ENCODE measurements at regions not wholly inside any gene's neighbourhood (a gene's known extent, or its start where the extent isn't known, plus 50 kb on each side); places are given as distances from the start of the nearest gene placed in this dataset.

DNA sequence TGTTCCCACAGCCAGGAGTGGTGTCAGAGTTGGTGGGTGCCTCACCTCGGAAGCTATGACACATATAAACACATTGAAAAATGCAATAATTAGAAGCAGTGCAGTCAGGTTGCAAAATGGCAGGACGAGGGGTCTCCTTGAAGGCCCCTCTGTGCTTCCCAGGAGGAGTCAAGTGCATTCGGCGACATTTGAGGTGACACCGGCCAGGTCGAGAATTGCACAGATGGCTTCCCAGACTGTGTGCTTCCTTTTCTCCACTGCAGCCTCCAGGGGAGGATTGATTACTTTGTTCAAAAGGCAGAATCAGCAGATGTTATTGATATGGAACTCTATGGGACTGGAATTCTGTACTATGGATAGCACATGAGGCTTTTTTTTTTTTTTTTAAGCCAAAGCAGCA, 163.2 kb downstream of the MINAR1 start:
- no peak overlapping the region for H2AFZ ChIP-seq (ENCODE audit: low read depth)
- H3K4me2 ChIP-seq: no peak overlapping the region
- H3K27me3 ChIP-seq (ENCODE audit: insufficient read depth): no peaks in the 10 kb centered on the region
- ChIA-PET CTCF (interaction anchor here (0.6 to 9.7 kb wide), 23 partner anchors 9 to 271 kb away, joined by 3 to 193 read pairs (median 4); no protein-coding TSS in a partner anchor), POLR2A (no interaction called here)
- H3K9ac ChIP-seq: no peak overlapping the region
- H3K9me3 ChIP-seq: no peaks in the 10 kb centered on the region
- no peak overlapping the region for H3K4me3 ChIP-seq (ENCODE audit: low read depth in 2 of 2, low read length in 1 of 2)
- H3F3A ChIP-seq (replicated peaks; ENCODE audit: insufficient read depth): no peaks in the 10 kb centered on the region
- H3K79me2 ChIP-seq (ENCODE audit: insufficient read depth): no peaks in the 10 kb centered on the region
- TF ChIP-seq, protein P1, sequence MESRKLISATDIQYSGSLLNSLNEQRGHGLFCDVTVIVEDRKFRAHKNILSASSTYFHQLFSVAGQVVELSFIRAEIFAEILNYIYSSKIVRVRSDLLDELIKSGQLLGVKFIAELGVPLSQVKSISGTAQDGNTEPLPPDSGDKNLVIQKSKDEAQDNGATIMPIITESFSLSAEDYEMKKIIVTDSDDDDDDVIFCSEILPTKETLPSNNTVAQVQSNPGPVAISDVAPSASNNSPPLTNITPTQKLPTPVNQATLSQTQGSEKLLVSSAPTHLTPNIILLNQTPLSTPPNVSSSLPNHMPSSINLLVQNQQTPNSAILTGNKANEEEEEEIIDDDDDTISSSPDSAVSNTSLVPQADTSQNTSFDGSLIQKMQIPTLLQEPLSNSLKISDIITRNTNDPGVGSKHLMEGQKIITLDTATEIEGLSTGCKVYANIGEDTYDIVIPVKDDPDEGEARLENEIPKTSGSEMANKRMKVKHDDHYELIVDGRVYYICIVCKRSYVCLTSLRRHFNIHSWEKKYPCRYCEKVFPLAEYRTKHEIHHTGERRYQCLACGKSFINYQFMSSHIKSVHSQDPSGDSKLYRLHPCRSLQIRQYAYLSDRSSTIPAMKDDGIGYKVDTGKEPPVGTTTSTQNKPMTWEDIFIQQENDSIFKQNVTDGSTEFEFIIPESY (IDR thresholded peaks at IDR 0.05; ENCODE audit: borderline replicate concordance, low read depth): no peak
- TF ChIP-seq TCF12 (IDR thresholded peaks at IDR 0.05) (no peak), GABPA (IDR thresholded peaks at IDR 0.05; ENCODE audit: low read depth) (no peak), RAD21 (IDR thresholded peaks at IDR 0.05; ENCODE audit: low read length) (no peak), RCOR1 (IDR thresholded peaks at IDR 0.05; ENCODE audit: low read length) (no peak), TAF1 (IDR thresholded peaks at IDR 0.05; ENCODE audit: borderline replicate concordance, low read depth, low read length) (no peak), SMC3 (IDR thresholded peaks at IDR 0.05; ENCODE audit: low read depth, low read length) (no peak), SIN3A (IDR thresholded peaks at IDR 0.05; ENCODE audit: borderline replicate concordance, low read depth, low read length) (no peak), RXRA (IDR thresholded peaks at IDR 0.05; ENCODE audit: borderline replicate concordance, low read depth) (no peak), EZH2phosphoT487 (IDR thresholded peaks at IDR 0.05; ENCODE audit: borderline replicate concordance, low read depth) (no peak), FOXM1 (IDR thresholded peaks at IDR 0.05; ENCODE audit: low read depth) (no peak)
- TF ChIP-seq, protein P2, sequence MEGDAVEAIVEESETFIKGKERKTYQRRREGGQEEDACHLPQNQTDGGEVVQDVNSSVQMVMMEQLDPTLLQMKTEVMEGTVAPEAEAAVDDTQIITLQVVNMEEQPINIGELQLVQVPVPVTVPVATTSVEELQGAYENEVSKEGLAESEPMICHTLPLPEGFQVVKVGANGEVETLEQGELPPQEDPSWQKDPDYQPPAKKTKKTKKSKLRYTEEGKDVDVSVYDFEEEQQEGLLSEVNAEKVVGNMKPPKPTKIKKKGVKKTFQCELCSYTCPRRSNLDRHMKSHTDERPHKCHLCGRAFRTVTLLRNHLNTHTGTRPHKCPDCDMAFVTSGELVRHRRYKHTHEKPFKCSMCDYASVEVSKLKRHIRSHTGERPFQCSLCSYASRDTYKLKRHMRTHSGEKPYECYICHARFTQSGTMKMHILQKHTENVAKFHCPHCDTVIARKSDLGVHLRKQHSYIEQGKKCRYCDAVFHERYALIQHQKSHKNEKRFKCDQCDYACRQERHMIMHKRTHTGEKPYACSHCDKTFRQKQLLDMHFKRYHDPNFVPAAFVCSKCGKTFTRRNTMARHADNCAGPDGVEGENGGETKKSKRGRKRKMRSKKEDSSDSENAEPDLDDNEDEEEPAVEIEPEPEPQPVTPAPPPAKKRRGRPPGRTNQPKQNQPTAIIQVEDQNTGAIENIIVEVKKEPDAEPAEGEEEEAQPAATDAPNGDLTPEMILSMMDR (IDR thresholded peaks at IDR 0.05): no peak
- TF ChIP-seq, protein P3, sequence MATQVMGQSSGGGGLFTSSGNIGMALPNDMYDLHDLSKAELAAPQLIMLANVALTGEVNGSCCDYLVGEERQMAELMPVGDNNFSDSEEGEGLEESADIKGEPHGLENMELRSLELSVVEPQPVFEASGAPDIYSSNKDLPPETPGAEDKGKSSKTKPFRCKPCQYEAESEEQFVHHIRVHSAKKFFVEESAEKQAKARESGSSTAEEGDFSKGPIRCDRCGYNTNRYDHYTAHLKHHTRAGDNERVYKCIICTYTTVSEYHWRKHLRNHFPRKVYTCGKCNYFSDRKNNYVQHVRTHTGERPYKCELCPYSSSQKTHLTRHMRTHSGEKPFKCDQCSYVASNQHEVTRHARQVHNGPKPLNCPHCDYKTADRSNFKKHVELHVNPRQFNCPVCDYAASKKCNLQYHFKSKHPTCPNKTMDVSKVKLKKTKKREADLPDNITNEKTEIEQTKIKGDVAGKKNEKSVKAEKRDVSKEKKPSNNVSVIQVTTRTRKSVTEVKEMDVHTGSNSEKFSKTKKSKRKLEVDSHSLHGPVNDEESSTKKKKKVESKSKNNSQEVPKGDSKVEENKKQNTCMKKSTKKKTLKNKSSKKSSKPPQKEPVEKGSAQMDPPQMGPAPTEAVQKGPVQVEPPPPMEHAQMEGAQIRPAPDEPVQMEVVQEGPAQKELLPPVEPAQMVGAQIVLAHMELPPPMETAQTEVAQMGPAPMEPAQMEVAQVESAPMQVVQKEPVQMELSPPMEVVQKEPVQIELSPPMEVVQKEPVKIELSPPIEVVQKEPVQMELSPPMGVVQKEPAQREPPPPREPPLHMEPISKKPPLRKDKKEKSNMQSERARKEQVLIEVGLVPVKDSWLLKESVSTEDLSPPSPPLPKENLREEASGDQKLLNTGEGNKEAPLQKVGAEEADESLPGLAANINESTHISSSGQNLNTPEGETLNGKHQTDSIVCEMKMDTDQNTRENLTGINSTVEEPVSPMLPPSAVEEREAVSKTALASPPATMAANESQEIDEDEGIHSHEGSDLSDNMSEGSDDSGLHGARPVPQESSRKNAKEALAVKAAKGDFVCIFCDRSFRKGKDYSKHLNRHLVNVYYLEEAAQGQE (IDR thresholded peaks at IDR 0.05; ENCODE audit: low read depth, low read length): no peak
- TF ChIP-seq, protein P4, sequence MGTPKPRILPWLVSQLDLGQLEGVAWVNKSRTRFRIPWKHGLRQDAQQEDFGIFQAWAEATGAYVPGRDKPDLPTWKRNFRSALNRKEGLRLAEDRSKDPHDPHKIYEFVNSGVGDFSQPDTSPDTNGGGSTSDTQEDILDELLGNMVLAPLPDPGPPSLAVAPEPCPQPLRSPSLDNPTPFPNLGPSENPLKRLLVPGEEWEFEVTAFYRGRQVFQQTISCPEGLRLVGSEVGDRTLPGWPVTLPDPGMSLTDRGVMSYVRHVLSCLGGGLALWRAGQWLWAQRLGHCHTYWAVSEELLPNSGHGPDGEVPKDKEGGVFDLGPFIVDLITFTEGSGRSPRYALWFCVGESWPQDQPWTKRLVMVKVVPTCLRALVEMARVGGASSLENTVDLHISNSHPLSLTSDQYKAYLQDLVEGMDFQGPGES (IDR thresholded peaks at IDR 0.05; ENCODE audit: low read depth, low read length): no peak
- WGBS (ENCODE audit: low lambda C conversion rate): 78% methylated on average over 6 of the region's 6 CpGs
- no peak overlapping the region for H3K27ac ChIP-seq (ENCODE audit: low read depth in 2 of 2, low read length in 1 of 2)
- no peaks in the 10 kb centered on the region for H3K9me2 ChIP-seq
- DNase-seq: no peak
- no peaks in the 10 kb centered on the region for H4K20me1 ChIP-seq (ENCODE audit: insufficient read depth)
- no peaks in the 10 kb centered on the region for H3K4me1 ChIP-seq (ENCODE audit: control insufficient read depth in 1 of 2, insufficient read depth in 2 of 2, low read depth in 1 of 2, low read length in 1 of 2)
- H3K36me3 ChIP-seq (replicated peaks in 1 of 2; ENCODE audit: control insufficient read depth in 1 of 2, insufficient read depth in 2 of 2, low read length in 1 of 2): no peaks in the 10 kb centered on the region
